ENCODE measurements at regions not wholly inside any gene's neighbourhood (a gene's known extent, or its start where the extent isn't known, plus 50 kb on each side); places are given as distances from the start of the nearest gene placed in this dataset.

GRCh38 chr1:187928696-187929095 lies 1099.9 kb downstream of the PLA2G4A start:
- Histone ChIP-seq H3F3A (ENCODE audit: insufficient read depth, low read length, poor library complexity, severe bottlenecking) (no peaks in the 10 kb centered on the region), H3K9ac (ENCODE audit: low read length) (no peak overlapping the region), H3K27me3 (ENCODE audit: insufficient read depth, low read depth, low read length) (no peaks in the 10 kb centered on the region), H3K9me3 (ENCODE audit: low read length) (no peaks in the 10 kb centered on the region), H4K20me1 (ENCODE audit: insufficient read depth) (no peaks in the 10 kb centered on the region), H2AFZ (ENCODE audit: low read depth, low read length) (no peak overlapping the region), H3K9me2 (ENCODE audit: insufficient read depth, low read length) (no peaks in the 10 kb centered on the region), H3K27ac (ENCODE audit: low read length) (no peak overlapping the region), H3K4me2 (ENCODE audit: low read length) (no peak overlapping the region), H3K79me2 (replicated peaks; ENCODE audit: insufficient read depth, low read length) (no peaks in the 10 kb centered on the region), H3K4me3 (ENCODE audit: low read length) (no peak overlapping the region), H3K36me3 (ENCODE audit: insufficient read depth, low read length) (no peaks in the 10 kb centered on the region)
- TF ChIP-seq SMC3 (conservative IDR thresholded peaks at IDR 0.05; ENCODE audit: poor library complexity) (no peak), MXI1 (conservative IDR thresholded peaks at IDR 0.05; ENCODE audit: poor library complexity, severe bottlenecking) (no peak), RAD21 (conservative IDR thresholded peaks at IDR 0.05) (no peak), POLR2AphosphoS5 (IDR thresholded peaks at IDR 0.05) (no peak), TAF1 (IDR thresholded peaks at IDR 0.05; ENCODE audit: low read depth) (no peak), EP300 (conservative IDR thresholded peaks at IDR 0.05; ENCODE audit: poor library complexity, severe bottlenecking) (no peak), CTCF (IDR thresholded peaks at IDR 0.05; ENCODE audit: poor library complexity, severe bottlenecking) (no peak), EZH2 (IDR thresholded peaks at IDR 0.05; ENCODE audit: borderline replicate concordance, insufficient read depth, low read length, poor library complexity, severe bottlenecking) (no peak)
- TF ChIP-seq, protein P1, sequence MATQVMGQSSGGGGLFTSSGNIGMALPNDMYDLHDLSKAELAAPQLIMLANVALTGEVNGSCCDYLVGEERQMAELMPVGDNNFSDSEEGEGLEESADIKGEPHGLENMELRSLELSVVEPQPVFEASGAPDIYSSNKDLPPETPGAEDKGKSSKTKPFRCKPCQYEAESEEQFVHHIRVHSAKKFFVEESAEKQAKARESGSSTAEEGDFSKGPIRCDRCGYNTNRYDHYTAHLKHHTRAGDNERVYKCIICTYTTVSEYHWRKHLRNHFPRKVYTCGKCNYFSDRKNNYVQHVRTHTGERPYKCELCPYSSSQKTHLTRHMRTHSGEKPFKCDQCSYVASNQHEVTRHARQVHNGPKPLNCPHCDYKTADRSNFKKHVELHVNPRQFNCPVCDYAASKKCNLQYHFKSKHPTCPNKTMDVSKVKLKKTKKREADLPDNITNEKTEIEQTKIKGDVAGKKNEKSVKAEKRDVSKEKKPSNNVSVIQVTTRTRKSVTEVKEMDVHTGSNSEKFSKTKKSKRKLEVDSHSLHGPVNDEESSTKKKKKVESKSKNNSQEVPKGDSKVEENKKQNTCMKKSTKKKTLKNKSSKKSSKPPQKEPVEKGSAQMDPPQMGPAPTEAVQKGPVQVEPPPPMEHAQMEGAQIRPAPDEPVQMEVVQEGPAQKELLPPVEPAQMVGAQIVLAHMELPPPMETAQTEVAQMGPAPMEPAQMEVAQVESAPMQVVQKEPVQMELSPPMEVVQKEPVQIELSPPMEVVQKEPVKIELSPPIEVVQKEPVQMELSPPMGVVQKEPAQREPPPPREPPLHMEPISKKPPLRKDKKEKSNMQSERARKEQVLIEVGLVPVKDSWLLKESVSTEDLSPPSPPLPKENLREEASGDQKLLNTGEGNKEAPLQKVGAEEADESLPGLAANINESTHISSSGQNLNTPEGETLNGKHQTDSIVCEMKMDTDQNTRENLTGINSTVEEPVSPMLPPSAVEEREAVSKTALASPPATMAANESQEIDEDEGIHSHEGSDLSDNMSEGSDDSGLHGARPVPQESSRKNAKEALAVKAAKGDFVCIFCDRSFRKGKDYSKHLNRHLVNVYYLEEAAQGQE (IDR thresholded peaks at IDR 0.05; ENCODE audit: borderline replicate concordance): no peak

GRCh38 chr1:187931776-187932175 lies 1103.0 kb downstream of the PLA2G4A start:
- no peak for TF ChIP-seq TAF1 (IDR thresholded peaks at IDR 0.05; ENCODE audit: low read depth)
- TF ChIP-seq, protein P1 (IDR thresholded peaks at IDR 0.05; ENCODE audit: borderline replicate concordance): no peak
- TF ChIP-seq RAD21 (conservative IDR thresholded peaks at IDR 0.05): no peak
- TF ChIP-seq POLR2AphosphoS5 (IDR thresholded peaks at IDR 0.05): no peak
- TF ChIP-seq SMC3 (conservative IDR thresholded peaks at IDR 0.05; ENCODE audit: poor library complexity): no peak
- no peak for TF ChIP-seq EP300 (conservative IDR thresholded peaks at IDR 0.05; ENCODE audit: poor library complexity, severe bottlenecking)
- no peak for TF ChIP-seq MXI1 (conservative IDR thresholded peaks at IDR 0.05; ENCODE audit: poor library complexity, severe bottlenecking)
- TF ChIP-seq CTCF (IDR thresholded peaks at IDR 0.05; ENCODE audit: poor library complexity, severe bottlenecking): no peak
- no peak overlapping the region for H2AFZ ChIP-seq (ENCODE audit: low read depth, low read length)

More at GRCh38 chr1:187931776-187932175, 1103.0 kb downstream of the PLA2G4A start:
- Histone ChIP-seq H3K79me2 (replicated peaks; ENCODE audit: insufficient read depth, low read length) (no peaks in the 10 kb centered on the region), H3K27ac (ENCODE audit: low read length) (no peak overlapping the region), H3K4me3 (ENCODE audit: low read length) (no peak overlapping the region), H3K27me3 (ENCODE audit: insufficient read depth, low read depth, low read length) (no peaks in the 10 kb centered on the region), H3K36me3 (ENCODE audit: insufficient read depth, low read length) (no peaks in the 10 kb centered on the region), H4K20me1 (ENCODE audit: insufficient read depth) (no peaks in the 10 kb centered on the region), H3K9me2 (ENCODE audit: insufficient read depth, low read length) (no peaks in the 10 kb centered on the region), H3K9ac (ENCODE audit: low read length) (no peak overlapping the region), H3K4me2 (ENCODE audit: low read length) (no peak overlapping the region), H3F3A (ENCODE audit: insufficient read depth, low read length, poor library complexity, severe bottlenecking) (no peaks in the 10 kb centered on the region), H3K9me3 (ENCODE audit: low read length) (no peaks in the 10 kb centered on the region)
